ENCODE measurements at regions not wholly inside any gene's neighbourhood (a gene's known extent, or its start where the extent isn't known, plus 50 kb on each side); places are given as distances from the start of the nearest gene placed in this dataset.

GRCh38 chr5:44729536-44729935, 79.2 kb upstream of the MRPS30 start:
- TF ChIP-seq CTCF (IDR thresholded peaks at IDR 0.05) (no peak), EZH2 (IDR thresholded peaks at IDR 0.05) (no peak)
